Thyroid gland (tissue), 4 donors: ENCODE measurements at regions not wholly inside any gene's neighbourhood (a gene's known extent, or its start where the extent isn't known, plus 50 kb on each side); places are given as distances from the start of the nearest gene placed in this dataset.

Experiments
- POLR2A ChIP-seq, 2 donors: fragments of 450-650 bp; IDR thresholded peaks; one replicate each; pipeline ENCODE4 v1.6.1; 2017; ENCODE audit warnings: antibody characterized with exemption in 2 of 2, mild to moderate bottlenecking in 2 of 2, moderate library complexity in 1 of 2
- TF ChIP-seq, protein P1 (sequence below), 6 experiments: fragments of 200-600 bp in 3 of 6; fragments of 450-650 bp in 3 of 6; sonication (generic) in 3 of 6; IDR thresholded peaks; one replicate each; pipeline ENCODE4 v1.5.1; 2016 to 2019; ENCODE audit warnings: antibody characterized with exemption in 6 of 6, mild to moderate bottlenecking in 2 of 6, inconsistent platforms in 1 of 6, moderate library complexity in 1 of 6

DNA sequence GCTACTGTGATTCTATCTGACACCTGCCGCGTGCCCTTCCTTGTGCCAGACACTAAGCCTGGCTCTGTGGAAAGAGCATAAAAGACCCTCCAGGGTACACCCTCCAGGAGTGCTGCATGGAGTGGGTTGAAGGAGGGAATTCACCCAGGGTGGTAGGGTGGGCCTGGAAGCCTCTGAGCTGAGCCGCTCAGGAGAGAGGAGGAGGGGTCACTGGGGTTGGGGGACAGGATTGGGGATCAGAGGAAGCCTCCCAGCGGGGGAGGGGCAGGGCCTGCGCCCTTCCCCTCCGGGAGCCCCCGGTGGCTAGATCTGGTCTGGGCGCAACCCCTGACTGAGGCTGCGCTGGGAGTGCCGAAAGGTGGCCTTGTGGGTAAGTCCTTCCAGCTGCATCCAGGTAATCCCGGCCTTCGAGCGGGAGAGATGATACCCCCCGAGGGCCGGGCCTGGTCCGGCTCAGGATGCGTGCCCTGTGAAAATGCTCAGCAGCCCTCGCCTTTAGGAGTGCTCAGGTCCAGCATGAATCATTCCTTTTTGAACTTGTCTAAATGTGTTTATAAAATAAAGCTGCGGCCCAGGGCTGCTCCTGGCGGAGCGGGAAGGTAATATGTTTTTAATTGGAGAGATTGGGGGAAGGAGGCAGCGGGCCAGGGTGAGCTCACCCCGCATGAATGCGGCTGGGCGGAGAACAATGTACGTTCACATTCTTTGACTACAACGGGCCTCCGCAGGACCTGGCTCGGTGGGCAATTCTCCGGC lies 118.1 kb upstream of the SMIM23 start:
- TF ChIP-seq POLR2A (IDR thresholded peaks at IDR 0.05), result no peak
- TF ChIP-seq, protein P1, sequence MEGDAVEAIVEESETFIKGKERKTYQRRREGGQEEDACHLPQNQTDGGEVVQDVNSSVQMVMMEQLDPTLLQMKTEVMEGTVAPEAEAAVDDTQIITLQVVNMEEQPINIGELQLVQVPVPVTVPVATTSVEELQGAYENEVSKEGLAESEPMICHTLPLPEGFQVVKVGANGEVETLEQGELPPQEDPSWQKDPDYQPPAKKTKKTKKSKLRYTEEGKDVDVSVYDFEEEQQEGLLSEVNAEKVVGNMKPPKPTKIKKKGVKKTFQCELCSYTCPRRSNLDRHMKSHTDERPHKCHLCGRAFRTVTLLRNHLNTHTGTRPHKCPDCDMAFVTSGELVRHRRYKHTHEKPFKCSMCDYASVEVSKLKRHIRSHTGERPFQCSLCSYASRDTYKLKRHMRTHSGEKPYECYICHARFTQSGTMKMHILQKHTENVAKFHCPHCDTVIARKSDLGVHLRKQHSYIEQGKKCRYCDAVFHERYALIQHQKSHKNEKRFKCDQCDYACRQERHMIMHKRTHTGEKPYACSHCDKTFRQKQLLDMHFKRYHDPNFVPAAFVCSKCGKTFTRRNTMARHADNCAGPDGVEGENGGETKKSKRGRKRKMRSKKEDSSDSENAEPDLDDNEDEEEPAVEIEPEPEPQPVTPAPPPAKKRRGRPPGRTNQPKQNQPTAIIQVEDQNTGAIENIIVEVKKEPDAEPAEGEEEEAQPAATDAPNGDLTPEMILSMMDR (IDR thresholded peaks at IDR 0.05), result no peak
